Choroid plexus epithelial cell (primary cell): ENCODE measurements at regions not wholly inside any gene's neighbourhood (a gene's known extent, or its start where the extent isn't known, plus 50 kb on each side); places are given as distances from the start of the nearest gene placed in this dataset.
A peak's percentile ranks its signal among the peaks of the same experiment; 100 is the strongest.

Source experiments
- DNase-seq: peaks from one replicate; pipeline ENCODE4 v3.0.0-alpha.2; 2010; ENCODE audit warnings: low read depth
- H3K4me3 ChIP-seq: 2 replicates; pipeline ENCODE4 v1.5.1; 2011; ENCODE audit warnings: low read depth, mild to moderate bottlenecking, control low read depth, low read length, moderate library complexity
- TF ChIP-seq, protein P1 (sequence below): conservative IDR thresholded peaks from 2 replicates; pipeline ENCODE4 v1.5.1; 2011; ENCODE audit warnings: low read depth, mild to moderate bottlenecking, control low read depth, inconsistent platforms, low read length, moderate library complexity

DNA sequence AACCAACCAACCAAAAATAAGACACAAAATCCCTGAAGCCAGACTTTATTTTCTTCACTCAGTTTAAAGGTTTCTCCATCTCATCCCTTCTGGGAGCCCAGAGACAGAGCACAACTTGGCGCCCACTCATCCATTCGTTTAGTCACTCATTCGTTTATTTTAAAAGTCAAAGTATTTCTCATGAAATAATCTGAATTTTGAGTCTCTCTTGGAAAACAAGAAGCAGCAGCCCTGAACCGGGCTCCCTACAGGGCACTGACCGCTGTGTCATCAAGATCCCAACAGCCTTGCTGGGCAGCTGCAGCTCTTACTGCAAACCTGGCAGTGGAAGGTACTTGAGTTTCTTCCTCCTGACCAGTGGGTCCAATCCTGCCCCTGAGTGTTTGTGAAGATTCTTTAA lies 171.6 kb downstream of the THBS2 start:
- H3K4me3 ChIP-seq, result no peak overlapping the region
- peak; percentile 28 for DNase-seq
- TF ChIP-seq, protein P1, sequence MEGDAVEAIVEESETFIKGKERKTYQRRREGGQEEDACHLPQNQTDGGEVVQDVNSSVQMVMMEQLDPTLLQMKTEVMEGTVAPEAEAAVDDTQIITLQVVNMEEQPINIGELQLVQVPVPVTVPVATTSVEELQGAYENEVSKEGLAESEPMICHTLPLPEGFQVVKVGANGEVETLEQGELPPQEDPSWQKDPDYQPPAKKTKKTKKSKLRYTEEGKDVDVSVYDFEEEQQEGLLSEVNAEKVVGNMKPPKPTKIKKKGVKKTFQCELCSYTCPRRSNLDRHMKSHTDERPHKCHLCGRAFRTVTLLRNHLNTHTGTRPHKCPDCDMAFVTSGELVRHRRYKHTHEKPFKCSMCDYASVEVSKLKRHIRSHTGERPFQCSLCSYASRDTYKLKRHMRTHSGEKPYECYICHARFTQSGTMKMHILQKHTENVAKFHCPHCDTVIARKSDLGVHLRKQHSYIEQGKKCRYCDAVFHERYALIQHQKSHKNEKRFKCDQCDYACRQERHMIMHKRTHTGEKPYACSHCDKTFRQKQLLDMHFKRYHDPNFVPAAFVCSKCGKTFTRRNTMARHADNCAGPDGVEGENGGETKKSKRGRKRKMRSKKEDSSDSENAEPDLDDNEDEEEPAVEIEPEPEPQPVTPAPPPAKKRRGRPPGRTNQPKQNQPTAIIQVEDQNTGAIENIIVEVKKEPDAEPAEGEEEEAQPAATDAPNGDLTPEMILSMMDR, result no peak

DNA sequence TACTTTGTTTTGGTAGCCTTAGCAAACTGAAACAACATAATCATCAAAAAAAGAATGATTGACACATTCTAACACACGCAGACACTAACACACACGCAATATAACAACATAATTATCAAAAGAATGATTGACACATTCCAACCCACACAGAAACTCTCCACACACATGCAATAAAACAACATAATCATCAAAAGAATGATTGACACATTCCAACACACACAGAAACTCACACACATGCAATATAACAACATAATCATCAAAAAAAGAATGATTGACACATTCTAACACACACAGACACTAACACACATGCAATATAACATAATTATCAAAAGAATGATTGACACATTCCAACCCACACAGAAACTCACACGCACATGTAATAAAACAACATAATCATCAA lies 172.4 kb downstream of the THBS2 start:
- no peak for DNase-seq
- TF ChIP-seq, protein P1, result no peak
- no peak overlapping the region for H3K4me3 ChIP-seq

DNA sequence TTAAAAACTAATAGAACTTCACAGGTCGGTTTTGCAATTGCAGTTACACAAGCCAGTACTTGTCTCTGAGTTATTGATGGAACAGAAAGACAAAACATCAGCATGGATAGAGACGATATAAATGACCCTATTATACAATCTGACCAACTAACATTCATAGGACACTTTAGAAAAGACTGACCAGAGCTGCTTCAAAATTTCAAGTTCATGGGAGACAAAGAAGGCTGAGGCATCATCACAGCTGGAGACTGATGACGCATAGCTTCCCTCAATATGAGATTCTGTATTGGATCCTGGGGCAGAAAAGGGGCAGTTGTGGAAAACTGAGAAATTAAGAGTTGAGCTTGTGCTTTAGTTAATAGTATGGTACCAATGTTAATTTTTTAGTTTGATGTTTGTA lies 174.0 kb downstream of the THBS2 start:
- no peak overlapping the region for H3K4me3 ChIP-seq
- TF ChIP-seq, protein P1, result no peak
- DNase-seq, result peak; percentile 82

DNA sequence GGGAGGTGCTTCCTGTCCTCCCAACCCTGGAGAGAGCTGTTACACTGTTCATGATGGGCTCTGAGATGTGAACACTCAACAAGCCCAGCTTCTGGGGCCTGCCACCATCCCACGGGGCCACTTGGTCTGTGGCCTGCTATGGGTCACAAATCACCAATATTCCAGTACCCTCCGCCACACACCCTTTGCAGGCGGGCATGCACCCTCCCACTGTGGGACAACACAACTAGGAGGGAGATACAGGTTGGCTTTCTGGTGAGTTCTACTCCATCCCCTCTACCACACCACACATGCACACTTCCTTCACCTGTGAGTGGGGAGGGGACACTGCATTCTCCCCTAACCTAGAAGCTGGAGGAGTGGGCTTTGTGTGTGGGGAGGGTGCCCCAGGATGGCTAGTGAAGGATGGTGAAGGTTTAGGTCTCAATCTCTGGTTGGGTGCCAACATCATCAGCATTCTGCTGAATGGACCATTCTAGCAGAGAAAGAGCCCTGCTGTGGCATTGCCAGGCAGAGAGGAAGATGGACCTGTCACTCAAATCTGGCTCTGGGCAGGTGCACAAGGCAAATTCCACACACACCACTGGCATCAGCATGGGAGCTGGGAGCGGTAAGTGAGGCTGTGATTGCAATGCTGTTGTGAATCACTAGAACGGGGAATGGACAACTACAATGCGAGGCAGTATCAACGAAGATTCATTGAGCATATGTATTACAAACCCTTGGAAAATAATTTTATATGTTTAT lies 175.1 kb downstream of the THBS2 start:
- DNase-seq, result no peak
- TF ChIP-seq, protein P1, result no peak
- H3K4me3 ChIP-seq, result no peak overlapping the region

DNA sequence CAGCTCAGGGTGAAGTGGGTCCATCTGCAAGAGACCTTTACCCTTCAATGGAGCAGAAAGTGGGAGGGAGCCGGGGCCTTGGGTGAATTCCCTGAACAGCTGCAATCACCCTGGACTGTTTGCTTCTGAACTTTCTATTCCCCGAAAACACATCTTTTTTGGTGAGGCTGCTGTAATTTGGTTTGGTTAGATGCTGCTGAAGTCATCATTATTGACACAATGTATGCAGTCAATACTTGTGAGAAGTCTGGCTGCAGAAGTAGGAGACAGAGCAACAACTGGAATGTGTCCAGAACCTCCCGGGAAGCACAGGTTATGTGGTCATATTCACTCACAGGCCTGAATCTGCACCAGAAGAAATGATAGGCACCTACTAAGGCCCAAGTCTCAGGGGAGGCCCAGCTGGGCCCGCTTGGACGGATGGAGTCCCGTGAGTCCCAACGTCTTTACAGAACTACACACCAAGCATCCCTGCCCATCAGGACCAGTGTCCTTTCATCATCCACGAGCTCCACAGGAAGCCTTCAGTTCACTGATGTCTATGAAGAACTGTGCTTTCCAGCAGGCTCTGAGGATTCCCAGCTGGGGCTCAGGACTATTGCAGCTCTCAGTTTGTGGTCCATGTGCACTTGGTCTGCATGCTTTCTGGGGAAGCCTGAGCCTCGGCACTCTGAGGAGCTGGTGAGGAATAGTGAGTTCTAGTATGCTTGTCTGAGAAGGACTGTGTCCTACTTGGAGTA lies 177.6 kb downstream of the THBS2 start:
- TF ChIP-seq, protein P1, result no peak
- no peak overlapping the region for H3K4me3 ChIP-seq
- DNase-seq, result peak; percentile 78

DNA sequence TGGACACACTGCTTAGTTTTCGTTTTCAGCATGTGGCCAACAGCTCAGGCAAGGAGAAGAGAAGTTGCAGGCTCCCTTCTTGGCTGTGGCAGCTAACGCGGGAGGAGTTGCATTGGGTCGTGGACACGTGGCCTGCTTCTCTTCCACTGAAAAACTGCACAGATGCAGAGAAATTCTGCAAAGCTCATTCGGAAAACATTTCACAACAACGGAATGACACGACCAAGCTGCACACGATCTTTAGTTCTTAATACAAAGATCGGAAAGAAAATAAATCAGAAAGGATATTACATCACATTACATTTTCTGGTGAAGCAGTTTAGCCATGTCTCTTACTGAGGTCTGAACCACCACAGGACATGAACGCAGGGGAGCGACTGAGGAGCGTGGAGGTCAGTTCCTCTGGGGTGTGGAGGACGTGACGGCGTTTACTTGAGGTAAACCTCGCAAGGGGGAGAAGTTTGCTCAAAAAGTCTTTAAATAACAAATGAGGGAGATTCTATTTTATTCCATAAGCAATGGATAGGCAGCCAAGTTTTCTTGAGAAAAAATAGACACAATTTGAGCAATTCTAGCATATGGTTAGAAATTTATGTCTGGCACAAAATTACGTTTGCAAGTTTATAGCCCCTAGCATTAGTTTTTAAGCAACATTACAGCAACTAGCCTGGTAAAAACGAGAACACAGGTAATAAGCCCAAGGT lies 178.3 kb downstream of the THBS2 start:
- TF ChIP-seq, protein P1, result no peak
- peak; percentile 99 for DNase-seq
- peak overlapping the region; percentile 32 for H3K4me3 ChIP-seq
